ENCODE measurements at regions not wholly inside any gene's neighbourhood (a gene's known extent, or its start where the extent isn't known, plus 50 kb on each side); places are given as distances from the start of the nearest gene placed in this dataset.

DNA sequence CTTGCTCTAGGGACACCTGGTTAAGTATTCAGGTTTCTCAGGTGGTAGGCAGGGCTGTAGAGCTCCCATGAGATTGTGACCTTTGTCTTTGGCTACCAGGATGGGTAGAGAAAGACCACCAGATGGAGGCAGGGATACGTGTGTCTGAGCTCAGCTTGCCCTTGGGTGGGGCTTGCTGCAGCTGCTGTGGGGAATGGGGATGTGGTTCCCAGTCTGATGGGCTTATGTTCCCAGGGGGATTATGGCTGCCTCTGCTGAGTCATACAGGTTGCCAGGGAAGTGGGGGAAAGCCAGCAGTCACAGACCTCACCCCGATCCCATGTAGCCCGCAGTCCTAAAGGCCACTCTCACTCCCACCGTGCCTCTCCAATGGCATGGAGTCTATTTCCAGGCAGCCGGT is 659.9 kb upstream of the KLF12 start:
- TF ChIP-seq, protein P1, sequence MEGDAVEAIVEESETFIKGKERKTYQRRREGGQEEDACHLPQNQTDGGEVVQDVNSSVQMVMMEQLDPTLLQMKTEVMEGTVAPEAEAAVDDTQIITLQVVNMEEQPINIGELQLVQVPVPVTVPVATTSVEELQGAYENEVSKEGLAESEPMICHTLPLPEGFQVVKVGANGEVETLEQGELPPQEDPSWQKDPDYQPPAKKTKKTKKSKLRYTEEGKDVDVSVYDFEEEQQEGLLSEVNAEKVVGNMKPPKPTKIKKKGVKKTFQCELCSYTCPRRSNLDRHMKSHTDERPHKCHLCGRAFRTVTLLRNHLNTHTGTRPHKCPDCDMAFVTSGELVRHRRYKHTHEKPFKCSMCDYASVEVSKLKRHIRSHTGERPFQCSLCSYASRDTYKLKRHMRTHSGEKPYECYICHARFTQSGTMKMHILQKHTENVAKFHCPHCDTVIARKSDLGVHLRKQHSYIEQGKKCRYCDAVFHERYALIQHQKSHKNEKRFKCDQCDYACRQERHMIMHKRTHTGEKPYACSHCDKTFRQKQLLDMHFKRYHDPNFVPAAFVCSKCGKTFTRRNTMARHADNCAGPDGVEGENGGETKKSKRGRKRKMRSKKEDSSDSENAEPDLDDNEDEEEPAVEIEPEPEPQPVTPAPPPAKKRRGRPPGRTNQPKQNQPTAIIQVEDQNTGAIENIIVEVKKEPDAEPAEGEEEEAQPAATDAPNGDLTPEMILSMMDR (IDR thresholded peaks at IDR 0.05) = no peak
- TF ChIP-seq EP300 (IDR thresholded peaks at IDR 0.05) = no peak
- no peak for TF ChIP-seq POLR2AphosphoS5 (IDR thresholded peaks at IDR 0.05)

Measured in gastroesophageal sphincter (tissue), 3 donors.